H1 (cell line): ENCODE measurements at regions not wholly inside any gene's neighbourhood (a gene's known extent, or its start where the extent isn't known, plus 50 kb on each side); places are given as distances from the start of the nearest gene placed in this dataset.

Experiments
- CTCF ChIA-PET: fragments of 300-600 bp; sonication (Branson Sonifier 250); formaldehyde crosslinking; loops from one replicate; lab custom pipeline; 2021; ENCODE audit not compliant: partially characterized antibody; lab: Charles Lee
- POLR2A ChIA-PET: fragments of 300-600 bp; sonication (Branson Sonifier 250); formaldehyde crosslinking; loops from one replicate; lab custom pipeline; 2021; ENCODE audit warnings: inconsistent platforms; ENCODE audit not compliant: partially characterized antibody; lab: Charles Lee
- DNase-seq, 2 experiments: peaks; one replicate each; pipeline versions ENCODE4 v3.0.0 to v3.0.0-alpha.2; 2010 to 2022; ENCODE audit warnings: low spot score in 2 of 2, low read depth in 1 of 2, mixed read lengths in 1 of 2
- FAIRE-seq: peaks from 2 replicates; lab custom pipeline; 2011; peaks lifted over from hg19 to GRCh38; lab: Jason Lieb, UNC
- H2AFZ ChIP-seq: 2 replicates; pipeline ENCODE4 v1.8.1; 2012; ENCODE audit warnings: low read length, inconsistent platforms
- H2AK5ac ChIP-seq: 2 replicates; pipeline ENCODE4 v1.6.1; 2013; ENCODE audit warnings: low read depth, low read length
- H2BK120ac ChIP-seq: replicated peaks from 2 replicates; pipeline ENCODE3; 2013; ENCODE audit warnings: low read depth, low read length, inconsistent platforms
- H2BK12ac ChIP-seq: 2 replicates; pipeline ENCODE4 v1.6.1; 2013; ENCODE audit warnings: low read depth, low read length
- H2BK15ac ChIP-seq: 2 replicates; pipeline ENCODE4 v1.6.1; 2013; ENCODE audit warnings: low read length
- H2BK20ac ChIP-seq: 2 replicates; pipeline ENCODE4 v1.6.1; 2013; ENCODE audit warnings: low read length
- H2BK5ac ChIP-seq: 2 replicates; pipeline ENCODE4 v1.6.1; 2013; ENCODE audit warnings: low read depth, low read length
- H3K14ac ChIP-seq: 2 replicates; pipeline ENCODE4 v1.6.1; 2013; ENCODE audit warnings: inconsistent platforms; ENCODE audit not compliant: insufficient read length
- H3K18ac ChIP-seq: 2 replicates; pipeline ENCODE4 v1.6.1; 2013; ENCODE audit warnings: low read length; ENCODE audit errors: extremely low read depth
- H3K23ac ChIP-seq: 2 replicates; pipeline ENCODE4 v1.6.1; 2013; ENCODE audit warnings: inconsistent platforms; ENCODE audit not compliant: insufficient read length
- H3K23me2 ChIP-seq: 2 replicates; pipeline ENCODE4 v1.6.1; 2013; ENCODE audit warnings: low read depth, low read length
- H3K27ac ChIP-seq: 2 replicates; pipeline ENCODE4 v1.6.1; 2011; ENCODE audit warnings: low read depth, low read length, inconsistent platforms
- H3K27me3 ChIP-seq, 4 experiments: replicated peaks in 1 of 4; 1 replicate in 1 of 4; 2 replicates in 3 of 4; pipeline versions ENCODE4 v1.6.1 to v1.8.1; 2011 to 2013; ENCODE audit warnings: low read length in 3 of 4, mild to moderate bottlenecking in 3 of 4, inconsistent platforms in 2 of 4, mixed read lengths in 2 of 4, moderate library complexity in 1 of 4; ENCODE audit not compliant: control insufficient read depth in 3 of 4, insufficient read depth in 3 of 4; ENCODE audit errors: extremely low read depth in 1 of 4
- H3K36me3 ChIP-seq, 4 experiments: 2 replicates each; pipeline versions ENCODE4 v1.6.1 to v1.8.1; 2011 to 2013; ENCODE audit warnings: mild to moderate bottlenecking in 4 of 4, low read length in 3 of 4, moderate library complexity in 2 of 4, control low read depth in 1 of 4, inconsistent platforms in 1 of 4; ENCODE audit not compliant: insufficient read depth in 4 of 4, control insufficient read depth in 2 of 4
- H3K4ac ChIP-seq: replicated peaks from 2 replicates; pipeline ENCODE3; 2013; ENCODE audit warnings: low read length, low read depth, mixed read lengths, inconsistent platforms; ENCODE audit not compliant: insufficient read length
- H3K4me1 ChIP-seq, 4 experiments: replicated peaks in 1 of 4; 1 replicate in 1 of 4; 2 replicates in 3 of 4; pipeline versions ENCODE4 v1.6.1 to v1.8.1; 2011 to 2013; ENCODE audit warnings: low read length in 3 of 4, inconsistent platforms in 2 of 4, mixed read lengths in 1 of 4; ENCODE audit not compliant: insufficient read depth in 4 of 4, control insufficient read depth in 3 of 4
- H3K4me2 ChIP-seq, 2 experiments: 2 replicates each; pipeline versions ENCODE4 v1.6.1 to v1.8.1; 2011 to 2013; ENCODE audit warnings: low read depth in 2 of 2, low read length in 2 of 2, control low read depth in 1 of 2, inconsistent platforms in 1 of 2, mild to moderate bottlenecking in 1 of 2; ENCODE audit not compliant: insufficient read depth in 1 of 2
- H3K4me3 ChIP-seq, 4 experiments: fragments of 200-600, 300-600 bp in 1 of 4; sonication (generic), shearing (Covaris generic), sonication (Bioruptor Twin) in 1 of 4; 2 replicates each; pipeline versions ENCODE4 v1.5.1 to v1.8.1; 2011 to 2016; ENCODE audit warnings: low read length in 4 of 4, low read depth in 3 of 4, control low read depth in 2 of 4, inconsistent platforms in 2 of 4, mild to moderate bottlenecking in 2 of 4, mixed read lengths in 1 of 4, moderate library complexity in 1 of 4; ENCODE audit not compliant: insufficient read depth in 2 of 4; ENCODE audit errors: extremely low read depth in 1 of 4
- H3K56ac ChIP-seq: replicated peaks from 2 replicates; pipeline ENCODE3; 2013; ENCODE audit warnings: low read depth, mild to moderate bottlenecking, mixed read lengths, low read length, inconsistent platforms; ENCODE audit not compliant: insufficient read length
- H3K79me1 ChIP-seq: 2 replicates; pipeline ENCODE4 v1.6.1; 2013; ENCODE audit warnings: low read depth, low read length, control low read depth
- H3K79me2 ChIP-seq, 2 experiments: 2 replicates each; pipeline versions ENCODE4 v1.6.1 to v1.8.1; 2012 to 2013; ENCODE audit warnings: low read length in 2 of 2, mild to moderate bottlenecking in 2 of 2, inconsistent platforms in 1 of 2; ENCODE audit not compliant: insufficient read depth in 2 of 2, control insufficient read depth in 1 of 2
- H3K9ac ChIP-seq, 4 experiments: replicated peaks in 1 of 4; 1 replicate in 1 of 4; 2 replicates in 3 of 4; pipeline versions ENCODE4 v1.6.1 to v1.8.1; 2011 to 2013; ENCODE audit warnings: low read depth in 3 of 4, low read length in 3 of 4, control low read depth in 2 of 4, mild to moderate bottlenecking in 2 of 4, moderate library complexity in 2 of 4, inconsistent platforms in 1 of 4; ENCODE audit errors: extremely low read depth in 1 of 4
- H3K9me3 ChIP-seq, 2 experiments: 2 replicates each; pipeline versions ENCODE4 v1.6.1 to v1.8.1; 2012 to 2013; ENCODE audit warnings: mild to moderate bottlenecking in 2 of 2, moderate library complexity in 2 of 2, control low read depth in 1 of 2, inconsistent platforms in 1 of 2, low read depth in 1 of 2, low read length in 1 of 2, mixed read lengths in 1 of 2; ENCODE audit not compliant: insufficient read depth in 2 of 2
- H4K20me1 ChIP-seq, 2 experiments: replicated peaks in 1 of 2; 2 replicates each; pipeline versions ENCODE3 to v1.8.1; 2011 to 2013; ENCODE audit warnings: inconsistent platforms in 2 of 2, low read length in 2 of 2, mild to moderate bottlenecking in 1 of 2; ENCODE audit not compliant: insufficient read depth in 2 of 2, control insufficient read depth in 1 of 2
- H4K5ac ChIP-seq: 2 replicates; pipeline ENCODE4 v1.6.1; 2013; ENCODE audit warnings: low read length, low read depth, mixed read lengths, inconsistent platforms; ENCODE audit not compliant: insufficient read length
- H4K8ac ChIP-seq: 2 replicates; pipeline ENCODE4 v1.8.0; 2013; ENCODE audit warnings: mild to moderate bottlenecking, moderate library complexity, low read length, inconsistent platforms; ENCODE audit not compliant: insufficient read depth; ENCODE audit errors: extremely low read depth
- H4K91ac ChIP-seq: replicated peaks from 2 replicates; pipeline ENCODE3; 2013; ENCODE audit warnings: low read length, mixed read lengths, inconsistent platforms; ENCODE audit not compliant: insufficient read length
- BCL11A ChIP-seq, 2 experiments: IDR thresholded peaks; one replicate each; pipeline ENCODE4 v1.6.1; 2011; ENCODE audit warnings: low read depth in 2 of 2, low read length in 2 of 2, mild to moderate bottlenecking in 2 of 2
- CEBPB ChIP-seq: IDR thresholded peaks from 2 replicates; pipeline ENCODE4 v1.6.1; 2012; ENCODE audit warnings: low read depth, low read length
- CHD2 ChIP-seq: IDR thresholded peaks from 2 replicates; pipeline ENCODE4 v1.6.1; 2012; ENCODE audit warnings: low read length, improper control_type of control experiment
- EZH2 ChIP-seq: fragments of 200-600 bp; sonication (generic); IDR thresholded peaks from 2 replicates; pipeline ENCODE4 v1.7.1; 2012; ENCODE audit warnings: low read depth, mild to moderate bottlenecking, moderate library complexity, low read length, inconsistent platforms; ENCODE audit not compliant: severe bottlenecking
- HDAC6 ChIP-seq: IDR thresholded peaks from one replicate; pipeline ENCODE4 v1.7.1; 2012; ENCODE audit warnings: low read depth, mild to moderate bottlenecking, inconsistent platforms, low read length, moderate library complexity
- JUND ChIP-seq: IDR thresholded peaks from 2 replicates; pipeline ENCODE4 v1.6.1; 2011; ENCODE audit warnings: mild to moderate bottlenecking, improper control_type of control experiment, low read length
- KDM1A ChIP-seq: fragments of 200-600, 300-600 bp; sonication (generic); IDR thresholded peaks from 2 replicates; pipeline ENCODE4 v1.7.1; 2016; ENCODE audit warnings: mild to moderate bottlenecking, low read length, borderline replicate concordance
- NANOG ChIP-seq: IDR thresholded peaks from 2 replicates; pipeline ENCODE4 v1.6.1; 2011; ENCODE audit warnings: low read length, low read depth, mild to moderate bottlenecking, inconsistent platforms; ENCODE audit not compliant: insufficient read depth, poor library complexity, severe bottlenecking
- TAF7 ChIP-seq: optimal IDR thresholded peaks from 2 replicates; pipeline ENCODE3; 2011; ENCODE audit warnings: low read depth, mild to moderate bottlenecking, inconsistent platforms, low read length, moderate library complexity, borderline replicate concordance
- TCF12 ChIP-seq: IDR thresholded peaks from 2 replicates; pipeline ENCODE4 v1.6.1; 2011; ENCODE audit warnings: low read depth, mild to moderate bottlenecking, low read length
- TEAD4 ChIP-seq: IDR thresholded peaks from 2 replicates; pipeline ENCODE4 v1.6.1; 2012; ENCODE audit warnings: low read depth, low read length, inconsistent platforms, mixed read lengths
- ZNF274 ChIP-seq: IDR thresholded peaks from 2 replicates; pipeline ENCODE4 v1.7.0; 2012; ENCODE audit warnings: low read length, borderline replicate concordance; ENCODE audit errors: extremely low read depth
- WGBS, 2 experiments: shearing (Covaris generic) in 1 of 2; methylation state at CpG; one replicate each; pipeline versions ENCODE4 v1.1.6 to v1.1.7; 2013 to 2015; ENCODE audit warnings: low lambda C conversion rate in 2 of 2, mixed read lengths in 2 of 2, inconsistent platforms in 1 of 2, low coverage in 1 of 2, missing lambda C conversion rate in 1 of 2; ENCODE audit not compliant: insufficient replicate concordance in 2 of 2, insufficient coverage in 1 of 2, insufficient read length in 1 of 2; ENCODE audit errors: extremely low coverage in 1 of 2, missing lambda C conversion rate in 1 of 2; 5-methylcytosine and 5-hydroxymethylcytosine counted together
- TF ChIP-seq, protein P1 (sequence below): IDR thresholded peaks from 2 replicates; pipeline ENCODE4 v1.6.1; 2011; ENCODE audit warnings: low read depth, mild to moderate bottlenecking, low read length; ENCODE audit not compliant: insufficient read depth
- TF ChIP-seq, protein P2 (sequence below): IDR thresholded peaks from 2 replicates; pipeline ENCODE4 v1.6.1; 2012; ENCODE audit warnings: inconsistent platforms

DNA sequence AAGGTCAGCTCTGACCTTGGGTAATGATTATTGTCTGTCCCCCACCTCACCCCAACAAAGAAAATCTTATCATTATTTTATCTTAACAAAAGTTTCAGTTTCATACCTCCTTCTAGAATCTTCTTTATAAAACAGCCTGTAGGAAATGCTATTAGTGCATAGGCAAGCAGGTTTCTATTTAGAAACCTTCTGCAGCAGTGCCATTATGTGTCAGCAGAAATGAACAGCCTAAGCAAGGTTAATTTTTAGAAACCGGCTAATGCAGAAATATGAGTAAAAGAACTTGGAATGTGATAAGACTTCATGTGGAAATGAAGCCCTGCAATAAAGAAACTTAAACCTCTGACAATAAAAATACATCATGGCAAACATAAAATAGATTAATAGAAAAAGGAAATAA, 814.4 kb downstream of the FSCB start:
- H3K9ac ChIP-seq = no peak overlapping the region
- CTCF ChIA-PET = no interaction called here
- FAIRE-seq = no peak
- H3K79me1 ChIP-seq = no peaks in the 10 kb centered on the region
- no peak overlapping the region for H3K4me2 ChIP-seq
- no peak overlapping the region for H4K8ac ChIP-seq
- WGBS, 2 experiments = 92% methylated on average over 1 of the region's 1 CpG; no CpG with 5 or more reads in 1 of the 2 experiments
- POLR2A ChIA-PET = interaction anchor here (0.6 kb wide), 1 partner anchor 162 kb away, joined by 3 read pairs; no protein-coding TSS in a partner anchor
- H2BK20ac ChIP-seq = no peak overlapping the region
- H3K4ac ChIP-seq = no peak overlapping the region
- H2BK12ac ChIP-seq = no peak overlapping the region
- no peak overlapping the region for H2AK5ac ChIP-seq
- no peaks in the 10 kb centered on the region for H3K23me2 ChIP-seq
- no peaks in the 10 kb centered on the region for H3K27me3 ChIP-seq
- no peak overlapping the region for H4K5ac ChIP-seq
- DNase-seq = no peak
- H4K91ac ChIP-seq = no peak overlapping the region
- H2AFZ ChIP-seq = no peak overlapping the region
- H3K27ac ChIP-seq = no peak overlapping the region
- no peak overlapping the region for H3K56ac ChIP-seq
- peaks cover 0 to under 1% of the 10 kb centered on the region in 2 experiments; a peak in 1 of 4 replicates for H3K9me3 ChIP-seq
- H3K79me2 ChIP-seq = no peaks in the 10 kb centered on the region
- H3K4me1 ChIP-seq = no peaks in the 10 kb centered on the region
- no peak overlapping the region for H2BK120ac ChIP-seq
- H2BK5ac ChIP-seq = no peak overlapping the region
- no peak overlapping the region for H2BK15ac ChIP-seq
- no peak overlapping the region for H3K23ac ChIP-seq
- no peak overlapping the region for H3K14ac ChIP-seq
- H3K18ac ChIP-seq = no peak overlapping the region
- H3K36me3 ChIP-seq = no peaks in the 10 kb centered on the region
- no peaks in the 10 kb centered on the region for H4K20me1 ChIP-seq
- no peak overlapping the region for H3K4me3 ChIP-seq
- TF ChIP-seq NANOG (no peak), TEAD4 (no peak), JUND (no peak), ZNF274 (no peak), EZH2 (no peak), HDAC6 (no peak), TAF7 (no peak), CEBPB (no peak), BCL11A (IDR thresholded peaks at IDR 0.05; ENCODE audit: low read depth in 2 of 2, low read length in 2 of 2) (no peak), TCF12 (no peak), KDM1A (no peak), CHD2 (no peak)
- TF ChIP-seq, protein P1, sequence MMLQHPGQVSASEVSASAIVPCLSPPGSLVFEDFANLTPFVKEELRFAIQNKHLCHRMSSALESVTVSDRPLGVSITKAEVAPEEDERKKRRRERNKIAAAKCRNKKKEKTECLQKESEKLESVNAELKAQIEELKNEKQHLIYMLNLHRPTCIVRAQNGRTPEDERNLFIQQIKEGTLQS = no peak
- TF ChIP-seq, protein P2, sequence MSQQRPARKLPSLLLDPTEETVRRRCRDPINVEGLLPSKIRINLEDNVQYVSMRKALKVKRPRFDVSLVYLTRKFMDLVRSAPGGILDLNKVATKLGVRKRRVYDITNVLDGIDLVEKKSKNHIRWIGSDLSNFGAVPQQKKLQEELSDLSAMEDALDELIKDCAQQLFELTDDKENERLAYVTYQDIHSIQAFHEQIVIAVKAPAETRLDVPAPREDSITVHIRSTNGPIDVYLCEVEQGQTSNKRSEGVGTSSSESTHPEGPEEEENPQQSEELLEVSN = no peak
